ENCODE measurements at regions not wholly inside any gene's neighbourhood (a gene's known extent, or its start where the extent isn't known, plus 50 kb on each side); places are given as distances from the start of the nearest gene placed in this dataset.

- TF ChIP-seq EP300 (IDR thresholded peaks at IDR 0.05), result no peak
- TF ChIP-seq CTCF (IDR thresholded peaks at IDR 0.05), result no peak
- no peak for TF ChIP-seq POLR2A (IDR thresholded peaks at IDR 0.05)
Measured at GRCh38 chr6:26243752-26244151, 121.2 kb upstream of the BTN3A2 start.
